Kasumi-1 (cell line): ENCODE measurements at regions not wholly inside any gene's neighbourhood (a gene's known extent, or its start where the extent isn't known, plus 50 kb on each side); places are given as distances from the start of the nearest gene placed in this dataset.

ENCODE experiments used
- DNase-seq, 2 experiments: peaks; one replicate each; lab custom pipeline; 2025; lab: John Stamatoyannopoulos, UW

DNA sequence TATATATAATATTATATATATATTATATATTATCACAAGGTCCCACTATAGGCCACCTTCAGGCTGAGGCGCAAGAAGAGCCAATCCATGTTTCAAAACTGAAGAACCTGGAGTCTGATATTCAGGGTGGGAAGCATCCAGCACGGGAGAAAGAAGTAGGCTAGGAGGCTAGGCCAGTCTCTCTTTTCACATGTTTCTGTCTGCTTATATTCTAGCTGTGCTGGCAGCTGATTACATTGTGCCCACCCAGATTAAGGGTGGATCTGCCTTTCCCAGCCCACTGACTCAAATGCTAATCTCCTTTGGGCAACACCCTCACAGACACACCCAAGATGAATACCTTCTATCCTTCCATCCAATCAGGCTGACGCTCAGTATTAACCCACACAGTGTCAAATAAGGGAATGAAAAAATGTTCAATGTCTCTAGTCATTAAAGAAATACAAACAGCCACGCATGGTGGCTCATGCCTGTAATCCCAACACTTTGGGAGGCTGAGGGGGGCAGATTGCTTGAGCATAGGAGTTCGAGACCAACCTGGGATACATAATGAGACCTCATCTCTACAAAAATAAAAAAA is 135.4 kb upstream of the PCBD1 start:
- no peak for DNase-seq

DNA sequence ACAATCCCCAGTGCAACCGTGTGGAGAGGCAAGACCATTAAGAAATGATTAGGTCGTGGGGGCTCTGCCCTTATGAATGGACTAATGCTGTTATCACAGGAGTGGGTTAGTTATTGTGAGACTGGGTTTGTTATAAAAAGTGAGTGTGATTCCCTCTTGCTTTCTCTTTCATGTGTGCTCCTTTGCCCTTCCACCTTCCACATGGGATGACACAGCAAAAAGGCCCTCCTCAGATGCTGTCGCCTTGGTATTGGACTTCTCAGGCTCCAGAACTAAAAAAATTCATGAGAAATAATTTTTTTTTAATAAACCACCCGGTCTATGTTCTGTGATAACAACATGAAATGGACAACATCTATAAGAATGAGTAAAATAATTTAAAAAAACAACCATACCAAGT is 136.1 kb upstream of the PCBD1 start:
- no peak for DNase-seq

DNA sequence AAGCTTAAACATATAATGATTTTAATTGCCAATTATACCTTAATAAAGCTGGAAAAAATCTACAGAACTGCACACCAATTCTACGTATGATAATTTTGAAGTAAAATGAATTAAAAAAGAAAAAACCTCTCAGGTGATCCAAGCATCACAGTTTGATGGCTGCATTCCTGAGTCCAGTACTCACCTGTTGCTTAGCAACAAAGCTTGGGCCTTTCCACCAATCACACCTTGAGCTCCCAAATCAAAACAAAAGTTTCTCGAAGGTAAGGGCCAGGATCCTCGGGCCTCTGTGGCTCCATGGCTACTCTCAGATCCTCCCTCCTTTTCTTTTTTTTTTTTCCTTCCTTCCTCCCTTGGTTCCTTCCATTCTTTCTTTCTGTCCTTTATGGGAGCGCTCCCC is 137.2 kb upstream of the PCBD1 start:
- DNase-seq, result no peak

DNA sequence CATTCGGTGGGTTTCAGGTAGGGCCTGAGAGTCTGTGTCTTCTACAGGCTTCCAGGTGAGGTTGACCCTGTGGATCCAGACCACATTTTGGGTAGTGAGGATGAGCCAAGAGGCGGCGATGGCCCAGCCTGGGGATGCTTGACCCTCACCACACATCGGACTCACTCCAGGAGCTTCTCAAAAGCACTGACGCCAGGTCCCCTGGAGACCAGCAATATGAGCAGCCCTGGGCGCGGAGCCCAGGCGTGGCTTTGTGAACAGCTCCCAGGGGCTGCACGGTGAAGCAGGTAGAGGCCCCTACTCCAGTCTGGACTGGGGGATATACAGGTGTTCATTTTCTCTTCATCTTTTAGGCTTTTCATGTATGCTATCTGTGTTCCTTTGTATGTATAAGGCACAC is 139.7 kb upstream of the PCBD1 start:
- no peak for DNase-seq

DNA sequence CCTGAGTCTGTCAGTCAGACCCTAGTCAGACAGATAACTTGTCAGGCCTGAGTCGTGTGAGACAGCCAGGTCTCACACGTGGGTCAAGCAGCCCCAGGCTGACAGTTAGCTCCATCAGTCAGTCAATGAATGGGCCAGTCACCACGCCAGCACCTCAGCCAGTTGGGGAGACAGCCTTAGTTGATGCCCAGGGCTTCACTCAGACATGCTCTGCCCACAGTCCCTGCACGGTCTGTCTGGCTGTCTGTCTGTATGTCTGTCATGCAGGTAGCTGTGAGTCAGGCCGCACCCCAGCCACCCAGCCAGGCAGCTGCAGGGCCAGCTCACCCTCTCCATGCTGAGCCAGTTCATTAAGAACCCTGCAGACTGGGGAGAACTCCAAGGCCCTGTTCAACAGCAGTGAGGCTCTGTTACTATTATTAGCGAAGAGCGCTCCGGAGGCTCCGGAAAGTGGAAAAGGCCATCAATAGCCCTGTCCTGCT is 141.1 kb upstream of the PCBD1 start:
- DNase-seq, result no peak

DNA sequence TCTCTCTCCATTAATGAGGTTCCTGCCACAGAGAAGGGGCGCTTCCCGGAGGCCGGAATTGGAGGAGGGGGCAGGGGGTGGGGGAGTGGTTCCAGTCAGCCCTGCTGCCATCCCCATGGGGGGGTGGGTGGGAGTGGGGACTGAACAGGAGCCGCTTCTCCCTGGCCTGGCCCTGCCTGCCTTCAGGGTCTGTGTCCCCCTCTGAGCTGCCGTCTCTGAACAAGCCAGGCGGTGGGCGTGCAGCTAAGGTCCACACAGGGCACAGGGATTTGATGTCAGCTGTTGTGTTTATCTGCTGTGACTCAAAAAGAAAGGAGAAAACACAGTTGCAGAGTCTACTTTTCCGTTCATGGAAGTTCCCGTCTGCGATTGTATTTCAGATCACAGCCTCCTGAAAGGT is 141.5 kb upstream of the PCBD1 start:
- no peak for DNase-seq

DNA sequence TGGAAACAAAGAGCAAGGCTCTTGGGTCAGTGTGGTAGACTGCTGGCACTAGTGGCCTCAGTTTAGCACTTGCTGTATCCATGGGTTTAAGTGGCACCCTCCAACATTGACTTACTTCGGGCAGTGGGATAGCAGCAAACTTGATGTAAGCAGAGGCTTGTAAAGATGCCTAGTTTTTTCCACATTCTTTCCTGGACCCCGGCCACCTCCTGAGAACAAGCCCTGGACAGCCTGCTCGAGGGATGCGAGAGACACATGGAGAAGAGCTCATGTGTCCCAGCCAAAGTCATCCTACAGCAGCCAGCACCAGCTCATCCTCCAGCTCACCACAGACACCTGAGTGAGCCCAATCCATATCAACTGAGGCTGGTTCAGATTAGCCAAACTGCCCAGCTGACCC is 142.7 kb upstream of the PCBD1 start:
- DNase-seq, result no peak

DNA sequence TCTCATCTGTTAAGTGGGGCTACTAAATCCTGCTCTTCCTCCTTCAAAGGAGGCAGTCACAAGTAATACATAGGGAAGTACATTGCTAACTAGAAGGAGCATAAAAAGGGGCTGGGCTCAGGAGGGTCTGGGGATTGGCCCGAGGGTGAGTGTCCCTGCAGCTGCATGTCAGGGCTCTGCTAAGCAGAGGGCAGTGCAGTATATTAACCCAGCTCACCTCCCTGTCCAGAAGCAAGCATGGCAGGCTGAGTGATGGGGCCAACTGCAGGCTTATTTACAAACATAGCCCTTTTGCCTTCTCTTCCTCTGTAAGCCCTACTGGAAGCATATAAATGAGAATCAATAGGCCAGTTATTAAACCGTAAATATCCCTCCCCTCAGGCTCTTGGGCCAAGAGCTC is 143.2 kb upstream of the PCBD1 start:
- no peak for DNase-seq

DNA sequence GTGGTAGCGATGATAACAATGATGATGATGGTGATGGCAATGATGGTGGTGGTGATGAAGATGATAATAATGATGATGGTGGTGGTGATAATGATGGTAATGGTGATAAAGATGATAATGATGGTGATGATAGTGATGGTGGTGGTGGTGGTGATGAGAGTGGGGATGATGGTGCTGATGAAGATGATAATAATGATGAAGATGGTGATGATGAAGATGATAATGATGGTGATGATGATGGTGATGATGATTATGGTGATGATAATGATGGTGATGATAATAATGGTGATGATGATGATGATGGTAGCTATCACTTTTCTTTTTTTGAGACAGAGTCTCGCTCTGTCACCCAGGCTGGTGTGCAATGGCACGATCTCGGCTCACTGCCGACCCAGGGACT is 144.5 kb upstream of the PCBD1 start:
- DNase-seq, result no peak

DNA sequence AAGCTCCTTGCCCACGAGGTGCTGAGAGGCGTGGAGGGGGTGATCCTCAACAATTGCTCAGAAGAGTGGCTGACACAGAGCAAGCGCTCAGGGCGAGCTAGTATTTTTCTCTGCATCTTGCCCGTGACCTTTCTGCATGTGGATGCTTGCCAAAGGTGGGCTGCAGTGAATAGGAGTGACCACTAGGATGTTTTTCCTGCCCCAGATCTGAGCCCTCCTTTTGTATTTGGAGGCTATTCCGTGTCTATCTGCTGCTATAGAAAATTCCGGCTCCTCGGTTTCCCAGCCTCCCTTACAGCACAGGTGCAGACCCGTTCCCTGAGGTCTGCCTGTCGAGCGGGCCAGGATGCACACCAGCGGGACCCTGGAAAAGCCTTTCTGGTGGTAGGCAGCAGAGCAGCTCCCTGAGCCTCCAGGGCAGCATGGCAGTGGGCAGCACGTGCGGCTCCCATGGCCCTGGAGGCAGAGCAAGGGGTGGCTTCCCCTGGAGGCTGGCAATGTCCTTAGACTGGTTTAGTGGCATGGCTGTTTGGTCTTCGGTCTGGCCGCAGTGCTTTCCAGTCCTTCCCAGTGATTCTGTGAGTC is 145.1 kb upstream of the PCBD1 start:
- no peak for DNase-seq

DNA sequence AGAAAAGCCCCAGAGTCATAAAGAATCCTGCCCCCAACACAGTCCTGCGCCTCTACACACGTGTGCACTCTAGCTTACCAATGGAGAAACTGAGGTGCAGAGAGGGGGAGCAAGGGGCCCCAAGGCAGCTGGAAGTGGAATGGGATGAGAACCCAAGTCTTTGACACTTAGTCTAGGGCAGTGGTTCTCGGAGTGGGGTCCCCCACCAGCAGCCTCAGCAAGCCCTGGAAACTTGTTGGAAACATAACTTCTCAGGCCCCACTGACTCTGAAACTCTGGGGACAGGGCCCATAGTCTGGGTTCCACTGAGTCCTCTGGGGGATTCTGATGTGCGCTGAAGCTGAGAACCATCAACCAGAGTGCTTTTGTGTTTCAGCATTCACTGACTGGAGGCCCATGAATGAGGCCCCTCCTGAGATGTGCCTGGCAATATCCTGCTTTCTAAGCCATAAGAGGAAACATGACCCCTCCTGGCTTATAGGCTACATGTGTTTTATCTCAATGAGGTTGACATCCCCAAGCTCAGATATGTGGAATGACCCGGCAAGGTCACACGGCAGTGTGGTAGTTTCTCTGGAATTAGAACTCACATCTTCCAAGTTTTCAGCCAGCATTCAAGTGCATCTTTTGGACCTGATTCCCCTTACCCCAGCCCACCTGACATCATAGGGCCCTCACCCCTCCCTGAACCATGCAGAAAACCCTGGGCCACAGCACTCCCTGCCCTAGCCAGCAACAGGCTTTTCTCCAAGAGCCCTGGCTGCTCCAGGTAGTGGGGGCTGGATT is 147.3 kb upstream of the PCBD1 start:
- no peak for DNase-seq

DNA sequence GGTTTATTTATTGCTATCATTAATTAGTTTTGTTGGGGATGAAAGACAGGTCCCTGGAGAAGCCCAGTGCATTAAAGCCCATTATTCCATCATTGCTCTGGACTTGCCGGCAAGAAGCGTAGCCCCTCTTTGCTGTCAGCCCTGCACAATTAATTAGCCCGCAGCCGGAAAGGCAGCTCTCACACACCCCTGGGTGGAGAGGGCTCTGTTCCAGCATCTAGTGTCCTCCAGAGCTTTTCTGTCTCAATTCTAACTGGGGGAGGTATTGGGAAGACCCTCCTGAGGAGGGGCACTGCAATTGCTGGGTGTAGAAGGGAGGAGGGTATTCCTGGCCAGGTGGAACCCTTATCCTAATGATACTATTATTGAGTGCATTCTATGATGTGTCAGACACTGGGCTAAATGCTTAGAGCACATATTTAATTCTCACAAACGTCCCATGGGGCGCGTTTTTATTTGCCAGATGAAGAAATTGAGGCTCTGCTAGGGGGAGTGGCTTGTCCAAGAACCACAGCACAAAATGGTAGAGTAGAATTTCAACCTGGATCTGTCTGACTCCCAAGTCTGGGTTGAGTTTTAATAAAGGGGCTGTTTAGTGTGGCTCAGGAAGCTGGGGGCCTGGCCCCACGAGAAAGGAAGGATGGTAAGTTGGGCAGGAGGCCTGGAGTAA is 148.1 kb upstream of the PCBD1 start:
- DNase-seq, result no peak

DNA sequence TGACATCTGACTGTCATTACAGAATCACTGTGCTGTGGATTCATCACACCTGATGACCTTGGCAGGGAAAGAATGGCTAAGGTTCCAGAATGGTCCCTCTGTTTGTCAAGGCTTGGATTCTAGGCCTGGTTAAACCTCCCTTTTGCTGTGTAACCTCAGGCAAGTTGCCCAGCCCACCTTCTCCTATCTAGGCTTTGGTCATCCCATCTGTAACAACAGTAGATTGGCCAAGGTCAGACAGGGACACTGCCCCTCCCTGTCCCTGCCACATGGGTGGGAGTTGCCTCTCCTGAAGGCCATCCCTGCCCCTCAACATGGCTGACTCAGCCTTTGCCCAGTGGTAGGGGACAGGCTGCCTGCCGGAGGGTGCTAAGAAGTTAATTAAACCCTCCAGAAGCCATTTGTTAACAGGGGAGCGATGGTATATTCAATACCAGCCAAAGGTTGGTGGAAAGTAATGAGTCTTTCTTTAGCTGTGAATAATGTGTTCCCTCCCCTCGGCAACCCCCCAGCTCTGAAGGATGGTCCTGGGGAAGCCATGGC is 149.8 kb upstream of the PCBD1 start:
- no peak for DNase-seq

DNA sequence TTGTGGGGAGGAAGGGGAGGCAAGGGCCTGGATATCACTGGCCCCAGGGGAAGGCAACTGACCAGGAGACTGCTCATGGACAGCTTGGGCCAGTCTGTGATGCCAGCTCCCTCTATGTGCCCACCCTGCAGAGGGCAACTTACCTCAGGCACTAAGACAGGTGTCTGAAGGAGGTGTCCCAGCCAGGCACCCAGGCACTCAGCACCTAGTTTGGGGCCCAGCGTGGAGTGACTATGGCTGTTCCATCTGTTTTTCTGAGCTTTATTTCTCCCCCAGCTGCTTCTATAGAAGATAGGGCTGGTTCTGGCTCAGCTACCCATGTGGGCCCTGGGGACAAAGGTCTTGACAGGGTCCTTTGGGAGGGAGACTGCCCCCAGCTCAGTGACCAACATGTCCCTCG is 150.6 kb upstream of the PCBD1 start:
- no peak for DNase-seq

DNA sequence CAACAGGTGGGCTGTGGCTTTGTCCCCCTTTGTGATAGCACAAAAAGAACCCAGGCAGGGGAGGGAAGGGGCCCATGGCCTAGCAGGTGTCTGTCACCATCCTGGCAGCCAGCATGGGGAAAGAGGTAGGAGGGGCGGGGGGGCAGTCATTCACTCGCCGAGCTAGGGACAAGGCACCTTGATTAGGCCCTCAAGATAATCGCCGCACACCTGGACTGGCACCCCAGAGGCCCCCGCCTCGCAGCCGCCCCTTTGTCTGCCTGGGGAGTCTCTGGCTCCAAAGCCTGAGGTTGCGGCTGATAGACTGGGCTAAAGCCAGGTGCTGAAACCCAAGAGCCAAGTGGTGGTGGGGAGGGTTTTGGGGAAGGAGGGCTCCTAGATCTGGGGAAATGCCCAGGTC is 151.2 kb upstream of the PCBD1 start:
- no peak for DNase-seq

DNA sequence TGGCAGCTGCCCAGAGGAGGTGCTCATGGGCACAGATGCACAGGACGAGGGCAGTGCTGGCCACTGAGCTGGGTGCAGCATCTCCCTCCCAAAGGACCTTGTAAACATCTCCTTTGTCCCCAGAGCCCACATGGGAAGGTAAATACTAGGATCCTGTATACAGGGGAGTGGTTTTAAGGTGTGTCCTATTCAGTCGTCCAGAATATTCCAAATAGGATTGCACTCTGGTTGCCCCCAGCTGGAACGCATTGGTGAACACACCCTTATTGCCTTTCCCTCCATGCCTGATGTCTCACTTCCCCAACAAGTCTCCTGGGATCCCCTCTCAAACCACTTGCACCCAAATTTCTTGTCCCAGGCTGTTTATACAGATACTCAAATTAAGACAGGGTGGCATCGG is 152.0 kb upstream of the PCBD1 start:
- DNase-seq, result no peak

DNA sequence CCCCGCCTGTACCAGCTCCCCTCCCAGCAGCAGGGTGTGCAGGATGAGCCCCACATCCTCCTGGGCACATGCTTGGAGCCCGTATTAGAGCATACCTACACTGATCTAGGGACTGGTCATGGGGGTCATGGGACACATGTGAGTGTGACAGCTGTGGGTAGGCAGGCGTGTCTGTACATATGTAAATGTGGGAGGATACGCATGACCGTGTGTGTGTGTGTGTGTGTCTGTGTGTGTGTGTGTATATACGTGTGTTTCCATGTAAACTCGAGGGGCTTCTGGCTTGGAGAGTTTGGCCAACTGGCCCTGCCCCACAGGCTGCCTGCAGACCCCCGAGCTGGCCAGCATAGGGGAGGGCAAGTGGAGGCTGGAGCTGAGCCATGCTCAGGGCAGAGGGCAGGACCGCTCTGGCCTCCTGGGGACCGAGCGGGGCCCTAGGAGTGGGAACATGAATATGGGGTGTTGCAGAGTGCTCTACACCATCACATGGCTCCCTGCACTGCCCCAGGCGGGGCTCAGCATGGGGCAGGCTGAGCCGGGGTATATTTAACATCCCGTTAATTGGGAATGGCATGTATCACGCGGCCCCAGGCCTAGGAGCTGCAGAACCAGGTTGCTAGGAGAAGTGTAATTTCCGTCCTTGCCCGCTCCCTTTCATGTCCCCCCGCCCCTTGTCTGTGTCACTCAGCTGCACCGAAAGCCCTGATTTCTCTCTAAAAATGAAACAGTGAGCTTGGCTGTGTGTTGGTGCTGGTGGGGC is 152.7 kb upstream of the PCBD1 start:
- no peak for DNase-seq

DNA sequence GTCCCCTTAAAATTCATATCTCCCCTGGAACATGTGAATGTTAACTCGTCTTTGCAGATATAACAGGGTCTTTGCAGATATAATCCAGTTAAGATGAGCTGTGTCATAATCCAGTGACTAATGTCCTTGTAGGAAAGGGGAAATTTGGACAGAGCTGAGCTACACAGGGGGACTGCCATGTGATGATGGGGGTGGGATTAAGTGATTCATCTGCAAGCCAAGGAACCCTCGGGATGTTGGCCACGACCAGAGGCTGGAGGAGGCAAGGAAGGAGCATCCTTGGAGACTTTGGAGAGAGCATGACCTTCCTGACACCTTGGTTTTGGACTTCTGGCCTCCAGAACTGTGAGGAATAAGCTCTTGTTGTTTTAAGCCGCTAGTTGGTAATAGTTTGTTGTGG is 153.9 kb upstream of the PCBD1 start:
- no peak for DNase-seq

DNA sequence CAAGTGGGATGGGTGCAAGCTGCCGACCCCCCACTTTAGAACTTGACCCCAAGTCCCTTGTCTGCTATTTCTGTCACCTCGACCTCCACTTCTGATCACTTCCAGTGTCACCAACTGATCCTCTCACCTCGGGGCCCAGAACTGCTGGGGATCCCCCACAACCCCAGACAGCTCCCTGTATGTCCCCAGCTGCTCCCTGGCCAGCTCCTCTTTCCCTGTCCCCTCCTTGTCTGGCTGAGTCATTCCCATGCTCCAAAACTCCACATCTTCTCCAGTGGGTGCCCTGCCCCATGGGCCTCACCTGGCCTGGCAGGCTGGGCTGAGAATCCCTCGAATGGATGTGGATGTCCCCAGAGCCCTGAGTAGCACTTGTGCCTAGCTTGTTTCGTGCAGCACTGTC is 154.3 kb upstream of the PCBD1 start:
- no peak for DNase-seq

DNA sequence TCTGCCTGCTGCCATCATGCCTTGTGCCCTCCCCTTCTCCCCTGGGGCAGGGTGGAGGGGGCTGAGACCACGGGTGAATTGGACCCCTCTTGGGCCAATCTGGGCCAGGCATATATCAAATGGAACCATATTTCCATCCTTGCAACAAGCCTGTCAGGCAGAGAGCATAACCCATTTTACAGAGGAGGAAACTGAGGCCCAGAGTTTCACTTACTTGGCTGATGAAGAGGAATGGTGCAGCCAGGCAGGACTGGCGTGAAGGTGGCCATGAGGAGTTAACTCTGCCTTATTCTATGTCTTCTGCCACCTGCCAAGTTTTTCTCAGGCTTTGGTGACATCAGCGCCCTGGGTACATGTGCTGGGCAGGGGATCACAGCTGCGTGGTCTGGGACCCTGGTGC is 155.5 kb upstream of the PCBD1 start:
- DNase-seq, result no peak

DNA sequence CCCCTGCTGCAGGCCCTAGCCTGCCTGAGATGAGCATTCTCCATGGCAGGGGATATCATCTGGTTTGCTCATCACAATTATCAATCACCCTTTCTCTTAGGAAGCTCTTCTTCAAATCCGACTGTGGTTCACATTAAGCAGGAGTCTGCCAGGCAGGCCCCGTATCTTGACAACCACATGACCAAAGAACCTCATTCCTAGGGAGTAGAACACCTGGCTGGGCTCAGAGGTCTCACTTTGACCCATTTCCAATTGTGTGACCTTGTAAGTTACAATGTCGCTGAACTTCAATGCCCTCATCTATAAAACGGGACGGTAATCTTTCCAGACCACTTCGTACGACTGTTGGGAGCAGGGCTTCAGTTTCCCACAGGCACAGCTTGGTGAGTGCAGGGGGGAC is 156.4 kb upstream of the PCBD1 start:
- DNase-seq, result no peak

DNA sequence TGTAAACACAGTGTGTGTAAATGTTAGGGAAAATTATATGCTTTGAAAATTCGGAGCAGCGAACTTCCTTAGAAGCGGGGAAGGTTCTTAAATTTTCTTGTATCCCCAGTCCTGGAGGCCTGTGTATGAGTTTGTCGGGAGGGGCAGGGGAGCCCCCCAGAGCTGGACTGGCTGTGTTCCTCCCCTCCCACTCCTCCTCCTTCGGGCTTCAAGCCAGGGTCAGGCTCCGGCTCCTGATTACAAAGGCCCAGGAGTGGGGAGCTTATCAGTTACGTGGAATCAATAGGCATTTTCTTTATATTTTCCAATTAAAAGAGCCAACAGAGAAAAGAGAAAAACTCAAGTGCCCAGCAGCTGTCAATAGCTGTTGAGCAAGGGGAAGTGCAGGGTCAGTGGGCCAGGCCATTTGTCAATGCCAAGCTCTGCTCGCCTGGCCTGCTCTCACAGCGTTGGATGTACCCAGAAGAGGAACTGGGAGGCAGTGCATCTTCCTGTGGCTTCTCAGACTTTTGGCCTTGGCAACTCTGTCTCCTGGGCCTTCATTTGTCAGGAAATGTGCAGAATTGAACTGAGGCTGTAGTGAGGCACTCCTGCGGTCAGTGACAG is 156.9 kb upstream of the PCBD1 start:
- DNase-seq, result peak; percentile 86 to 87
